HFFc6 (cell line): ENCODE measurements at regions not wholly inside any gene's neighbourhood (a gene's known extent, or its start where the extent isn't known, plus 50 kb on each side); places are given as distances from the start of the nearest gene placed in this dataset.

ENCODE experiments used
- DNase-seq: peaks from one replicate; pipeline ENCODE4 v3.0.0-alpha.2; 2018
- H3K27ac Mint-ChIP-seq: 2 replicates; pipeline ENCODE4 v1.8.0; 2020; ENCODE audit warnings: mild to moderate bottlenecking, mixed read lengths
- H3K27me3 Mint-ChIP-seq: 2 replicates; pipeline ENCODE4 v1.8.0; 2021; ENCODE audit warnings: mild to moderate bottlenecking, moderate library complexity, mixed read lengths; ENCODE audit not compliant: insufficient read depth
- H3K36me3 Mint-ChIP-seq: 2 replicates; pipeline ENCODE4 v1.8.0; 2021; ENCODE audit warnings: low read depth, mixed read lengths
- H3K4me1 Mint-ChIP-seq: 2 replicates; pipeline ENCODE4 v1.8.0; 2020; ENCODE audit warnings: low read depth, mixed read lengths
- H3K4me3 Mint-ChIP-seq: 2 replicates; pipeline ENCODE4 v1.8.0; 2020; ENCODE audit warnings: mild to moderate bottlenecking, moderate library complexity, mixed read lengths
- H3K9me3 Mint-ChIP-seq: 2 replicates; pipeline ENCODE4 v1.8.0; 2020; ENCODE audit warnings: mild to moderate bottlenecking, mixed read lengths
- CTCF ChIP-seq: fragments of 200-600 bp; sonication (generic); IDR thresholded peaks from 2 replicates; pipeline ENCODE4 v1.5.0; 2021; ENCODE audit warnings: antibody characterized with exemption, mild to moderate bottlenecking

- no peak for TF ChIP-seq CTCF
- no peak for DNase-seq
- Mint-ChIP-seq H3K27ac (no peak overlapping the region), H3K36me3 (no peaks in the 10 kb centered on the region), H3K4me3 (no peak overlapping the region), H3K4me1 (no peaks in the 10 kb centered on the region), H3K27me3 (peaks cover 3% of the 10 kb centered on the region; the same call in 1 of the 2 replicates), H3K9me3 (no peaks in the 10 kb centered on the region)
Measured at GRCh38 chr16:74232806-74233465, 63.7 kb upstream of the PSMD7 start.

- H3K9me3 Mint-ChIP-seq = no peaks in the 10 kb centered on the region
- DNase-seq = no peak
- no peaks in the 10 kb centered on the region for H3K36me3 Mint-ChIP-seq
- TF ChIP-seq CTCF = no peak
- no peaks in the 10 kb centered on the region for H3K4me1 Mint-ChIP-seq
- H3K27ac Mint-ChIP-seq = no peak overlapping the region
- no peaks in the 10 kb centered on the region for H3K27me3 Mint-ChIP-seq
- H3K4me3 Mint-ChIP-seq = no peak overlapping the region
Measured at GRCh38 chr16:74230126-74230525, 66.5 kb upstream of the PSMD7 start.

DNA sequence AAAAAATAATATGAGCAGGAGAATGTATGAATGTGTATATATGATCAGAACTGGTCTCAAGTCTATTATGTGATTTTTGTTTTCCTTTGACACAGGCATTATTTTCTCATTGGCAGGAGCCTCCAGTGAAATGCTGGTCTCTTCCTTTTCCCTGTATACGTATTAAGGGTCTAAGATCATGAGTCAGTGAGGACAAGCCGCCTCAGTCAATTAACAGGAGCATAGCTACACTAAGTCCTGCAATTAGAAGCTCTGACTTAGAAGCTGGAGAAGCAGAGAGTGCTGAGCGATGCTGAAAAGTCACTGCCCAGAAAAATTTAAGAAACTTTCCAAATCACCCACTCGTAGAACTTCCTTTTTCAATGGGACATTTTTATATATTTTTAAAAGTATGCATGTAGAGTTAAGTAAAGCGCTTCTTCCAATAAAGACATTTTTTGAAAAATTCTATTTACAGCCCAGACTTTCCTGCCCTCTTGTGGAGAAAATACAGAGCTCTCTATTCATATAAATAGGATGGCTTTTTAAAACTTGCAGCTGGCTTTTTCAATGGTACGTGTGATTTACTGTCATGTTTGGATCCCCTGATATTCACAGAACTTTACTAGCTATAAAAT, 70.2 kb upstream of the PSMD7 start:
- H3K36me3 Mint-ChIP-seq = no peaks in the 10 kb centered on the region
- H3K4me1 Mint-ChIP-seq = no peaks in the 10 kb centered on the region
- no peak overlapping the region for H3K27ac Mint-ChIP-seq
- H3K4me3 Mint-ChIP-seq = no peak overlapping the region
- H3K27me3 Mint-ChIP-seq = no peaks in the 10 kb centered on the region; the same call in 1 of the 2 replicates
- DNase-seq = peak; percentile 2
- TF ChIP-seq CTCF = peak; percentile 73
- H3K9me3 Mint-ChIP-seq = no peaks in the 10 kb centered on the region

DNA sequence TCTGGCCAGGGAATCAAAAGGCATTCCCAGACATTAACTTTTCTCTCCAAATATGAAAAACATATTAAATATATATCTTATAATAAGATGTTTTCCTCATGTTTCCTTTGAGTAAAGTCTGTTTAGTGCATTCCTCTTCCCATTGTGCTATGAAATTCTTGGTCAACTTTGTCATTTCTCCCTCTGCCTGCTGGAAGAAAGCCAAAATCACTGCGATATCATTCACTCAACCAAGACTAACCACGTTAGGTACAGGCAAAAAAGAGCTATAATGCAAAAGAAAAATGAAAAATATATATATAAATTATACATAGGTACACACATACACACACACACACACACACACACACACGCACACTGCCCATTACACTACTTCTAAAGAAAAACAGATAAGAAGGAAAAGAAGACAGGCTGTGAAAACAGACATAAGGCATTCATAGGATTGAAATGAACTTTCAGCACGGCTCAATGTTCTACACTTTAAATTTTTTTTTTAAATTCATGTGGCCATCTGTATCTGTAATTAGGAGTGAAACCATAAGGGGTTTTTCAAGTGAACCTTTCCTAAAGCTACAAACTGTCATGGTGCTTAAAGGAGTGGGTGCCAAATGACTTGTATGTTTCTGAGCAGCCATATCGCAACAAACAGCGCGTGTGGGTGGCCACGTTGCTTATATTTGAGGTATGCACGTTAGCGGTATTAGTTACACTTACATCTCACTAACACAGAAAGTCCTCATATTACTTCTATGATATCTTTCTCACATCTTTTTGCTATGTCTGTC, 71.6 kb upstream of the PSMD7 start:
- H3K4me1 Mint-ChIP-seq = no peaks in the 10 kb centered on the region
- H3K36me3 Mint-ChIP-seq = no peaks in the 10 kb centered on the region
- DNase-seq = no peak
- no peaks in the 10 kb centered on the region; the same call in 1 of the 2 replicates for H3K27me3 Mint-ChIP-seq
- no peak overlapping the region for H3K4me3 Mint-ChIP-seq
- TF ChIP-seq CTCF = no peak
- H3K9me3 Mint-ChIP-seq = no peaks in the 10 kb centered on the region
- no peak overlapping the region for H3K27ac Mint-ChIP-seq

- no peak overlapping the region for H3K27ac Mint-ChIP-seq
- no peaks in the 10 kb centered on the region for H3K9me3 Mint-ChIP-seq
- H3K27me3 Mint-ChIP-seq = peaks cover 3% of the 10 kb centered on the region; the same call in 1 of the 2 replicates
- no peak for DNase-seq
- TF ChIP-seq CTCF = no peak
- H3K4me1 Mint-ChIP-seq = no peaks in the 10 kb centered on the region
- H3K4me3 Mint-ChIP-seq = no peak overlapping the region
- H3K36me3 Mint-ChIP-seq = no peaks in the 10 kb centered on the region
Measured at GRCh38 chr16:74221828-74222227, 74.8 kb upstream of the PSMD7 start.
